Ovary (tissue), 3 donors: ENCODE measurements at regions not wholly inside any gene's neighbourhood (a gene's known extent, or its start where the extent isn't known, plus 50 kb on each side); places are given as distances from the start of the nearest gene placed in this dataset.

ENCODE experiments used
- POLR2A ChIP-seq: fragments of 450-650 bp; IDR thresholded peaks from one replicate; pipeline ENCODE4 v1.6.1; 2017; ENCODE audit warnings: antibody characterized with exemption, mild to moderate bottlenecking, moderate library complexity
- TF ChIP-seq, protein P1 (sequence below), 3 donors: fragments of 450-650 bp in 2 of 3; fragments of 200-600 bp in 1 of 3; IDR thresholded peaks; one replicate each; pipeline versions ENCODE4 v1.5.1 to v1.8.0; 2016 to 2022; ENCODE audit warnings: antibody characterized with exemption in 3 of 3, mild to moderate bottlenecking in 1 of 3
- donor health status: DM: no; HTN: no; CAD: no.

DNA sequence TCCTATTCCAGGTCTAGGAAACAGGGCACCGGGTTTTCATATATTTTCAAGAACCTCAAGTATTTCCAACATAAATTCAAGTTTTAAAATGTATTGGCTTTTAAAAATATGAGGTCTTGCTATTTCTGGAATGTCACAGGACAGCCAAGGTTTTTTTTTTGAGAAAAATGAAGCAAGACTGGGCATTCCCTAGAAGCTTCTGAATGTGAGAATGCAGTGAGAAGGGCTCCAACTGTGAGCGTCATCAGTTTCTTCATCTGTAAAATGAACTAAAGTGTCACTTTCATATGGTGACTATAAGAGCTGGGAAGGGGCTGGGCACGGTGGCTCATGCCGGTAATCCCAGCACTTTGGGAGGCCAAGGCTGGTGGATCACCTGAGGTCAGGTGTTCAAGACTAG is 455.8 kb upstream of the MAF start:
- TF ChIP-seq, protein P1, sequence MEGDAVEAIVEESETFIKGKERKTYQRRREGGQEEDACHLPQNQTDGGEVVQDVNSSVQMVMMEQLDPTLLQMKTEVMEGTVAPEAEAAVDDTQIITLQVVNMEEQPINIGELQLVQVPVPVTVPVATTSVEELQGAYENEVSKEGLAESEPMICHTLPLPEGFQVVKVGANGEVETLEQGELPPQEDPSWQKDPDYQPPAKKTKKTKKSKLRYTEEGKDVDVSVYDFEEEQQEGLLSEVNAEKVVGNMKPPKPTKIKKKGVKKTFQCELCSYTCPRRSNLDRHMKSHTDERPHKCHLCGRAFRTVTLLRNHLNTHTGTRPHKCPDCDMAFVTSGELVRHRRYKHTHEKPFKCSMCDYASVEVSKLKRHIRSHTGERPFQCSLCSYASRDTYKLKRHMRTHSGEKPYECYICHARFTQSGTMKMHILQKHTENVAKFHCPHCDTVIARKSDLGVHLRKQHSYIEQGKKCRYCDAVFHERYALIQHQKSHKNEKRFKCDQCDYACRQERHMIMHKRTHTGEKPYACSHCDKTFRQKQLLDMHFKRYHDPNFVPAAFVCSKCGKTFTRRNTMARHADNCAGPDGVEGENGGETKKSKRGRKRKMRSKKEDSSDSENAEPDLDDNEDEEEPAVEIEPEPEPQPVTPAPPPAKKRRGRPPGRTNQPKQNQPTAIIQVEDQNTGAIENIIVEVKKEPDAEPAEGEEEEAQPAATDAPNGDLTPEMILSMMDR (IDR thresholded peaks at IDR 0.05): no peak
- TF ChIP-seq POLR2A: no peak
